ENCODE measurements at regions not wholly inside any gene's neighbourhood (a gene's known extent, or its start where the extent isn't known, plus 50 kb on each side); places are given as distances from the start of the nearest gene placed in this dataset.
A peak's percentile ranks its signal among the peaks of the same experiment; 100 is the strongest.

DNA sequence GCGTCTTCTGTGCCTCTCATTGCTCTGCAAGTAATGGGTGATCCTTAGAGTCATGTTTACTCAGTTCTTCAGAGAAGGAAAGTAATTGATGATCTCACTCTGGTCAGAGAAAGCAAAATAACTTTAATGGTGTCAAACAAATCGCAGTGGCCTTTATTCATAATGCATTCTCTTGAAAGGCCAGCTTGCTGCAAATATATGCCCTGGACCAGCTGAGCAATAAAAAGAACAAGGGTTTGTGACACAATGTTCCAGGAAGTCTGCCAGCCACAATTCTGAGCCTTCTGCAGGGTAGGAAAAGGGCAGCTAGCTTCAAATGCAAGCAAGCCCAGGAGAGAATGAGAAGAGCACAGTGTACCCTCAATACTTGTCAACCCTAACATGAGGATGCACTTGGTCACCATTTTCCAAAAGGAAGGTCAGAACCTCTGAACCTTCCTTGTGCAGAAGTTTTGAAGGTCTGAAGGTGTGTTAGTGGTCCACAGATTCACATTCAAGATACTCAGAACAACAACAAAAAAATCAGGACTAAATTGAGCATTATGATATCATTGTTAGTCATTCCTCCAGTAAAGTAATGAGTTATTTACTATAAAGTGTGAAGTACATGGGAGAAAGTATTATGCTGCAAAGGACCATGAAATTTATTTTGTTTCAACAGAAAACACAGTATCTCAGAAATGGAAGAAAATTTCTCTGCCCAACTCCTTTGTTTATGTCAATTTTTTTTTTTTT, 355.6 kb downstream of the PAX3 start:
- H3K27ac Mint-ChIP-seq = no peak overlapping the region
- H3K9me3 Mint-ChIP-seq = no peaks in the 10 kb centered on the region
- H3K36me3 Mint-ChIP-seq = no peaks in the 10 kb centered on the region
- no peaks in the 10 kb centered on the region for H3K4me1 Mint-ChIP-seq
- H3K27me3 Mint-ChIP-seq = peaks cover 2% of the 10 kb centered on the region
- H3K4me3 Mint-ChIP-seq = no peak overlapping the region

DNA sequence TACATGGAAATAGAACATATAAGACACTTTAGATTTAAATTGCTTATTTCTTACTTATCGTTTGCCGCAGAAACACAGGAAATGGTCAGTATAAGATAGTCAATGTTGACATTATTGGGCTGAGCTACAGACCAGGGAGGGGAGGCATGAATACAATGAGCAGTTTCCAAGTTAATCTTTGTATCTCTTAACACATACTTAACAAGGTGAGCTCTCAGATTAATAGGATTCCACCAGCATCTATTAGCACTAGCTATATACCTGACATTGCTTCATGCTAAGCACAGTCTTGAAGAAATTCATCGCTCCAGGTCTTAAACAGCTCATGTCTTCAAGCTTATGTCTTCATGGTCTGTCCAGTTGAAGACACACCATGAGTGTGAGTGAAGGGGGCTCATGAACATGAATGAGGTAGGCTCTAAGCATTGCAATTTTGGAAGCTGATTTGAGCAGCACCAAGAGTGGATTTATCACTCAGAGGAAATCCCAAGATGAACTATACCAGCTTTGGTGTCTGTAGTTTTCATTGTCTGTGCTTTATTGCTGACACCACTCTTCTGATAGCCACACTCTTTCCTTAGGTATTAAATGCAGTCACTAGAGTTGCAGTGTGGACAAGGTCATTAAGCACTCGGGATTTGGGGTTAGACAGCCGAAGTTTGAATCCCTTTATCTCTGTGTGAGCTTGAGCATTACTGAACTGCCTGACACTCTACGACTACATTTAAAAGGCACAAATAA, 359.3 kb upstream of the EPHA4 start:
- Mint-ChIP-seq H3K27ac (no peak overlapping the region), H3K27me3 (no peaks in the 10 kb centered on the region), H3K9me3 (peaks cover 0 to 8% (median 3%) of the 10 kb centered on the region in 3 donors), H3K4me1 (no peaks in the 10 kb centered on the region), H3K36me3 (no peaks in the 10 kb centered on the region), H3K4me3 (no peak overlapping the region)

DNA sequence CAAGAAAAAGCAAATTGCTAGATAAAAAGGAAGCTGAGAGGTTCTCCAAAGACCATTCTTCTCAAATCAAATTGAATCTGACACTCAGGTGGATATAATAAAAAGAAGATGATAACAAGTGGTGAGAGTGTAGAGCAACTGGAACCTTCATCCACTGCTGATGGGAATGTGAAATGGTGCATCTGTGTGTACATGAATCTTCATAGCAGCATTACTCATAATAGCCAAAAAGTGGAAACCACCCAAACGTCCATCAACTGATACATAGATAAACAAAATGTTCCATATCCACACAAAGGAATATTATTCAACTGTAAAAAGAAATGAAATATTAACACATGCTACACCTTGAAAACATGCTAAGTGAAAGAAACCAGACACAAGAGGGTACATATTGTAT, 357.2 kb upstream of the EPHA4 start:
- Mint-ChIP-seq H3K36me3 (no peaks in the 10 kb centered on the region), H3K4me1 (no peaks in the 10 kb centered on the region), H3K27me3 (no peaks in the 10 kb centered on the region), H3K4me3 (no peak overlapping the region), H3K9me3 (peaks cover 0 to 5% (median 0%) of the 10 kb centered on the region in 3 donors), H3K27ac (no peak overlapping the region)

GRCh38 chr2:221926327-221926726, 354.2 kb upstream of the EPHA4 start:
- no peaks in the 10 kb centered on the region for H3K9me3 Mint-ChIP-seq
- H3K36me3 Mint-ChIP-seq = no peaks in the 10 kb centered on the region
- H3K4me1 Mint-ChIP-seq = no peaks in the 10 kb centered on the region
- no peaks in the 10 kb centered on the region for H3K27me3 Mint-ChIP-seq
- H3K4me3 Mint-ChIP-seq = no peak overlapping the region
- peak overlapping the region in 1 of 3 donors; percentile 73 for H3K27ac Mint-ChIP-seq

GRCh38 chr2:221924576-221924975, 352.5 kb upstream of the EPHA4 start:
- Mint-ChIP-seq H3K9me3 (no peaks in the 10 kb centered on the region), H3K27ac (no peak overlapping the region), H3K27me3 (no peaks in the 10 kb centered on the region), H3K4me1 (no peaks in the 10 kb centered on the region), H3K4me3 (no peak overlapping the region), H3K36me3 (no peaks in the 10 kb centered on the region)

DNA sequence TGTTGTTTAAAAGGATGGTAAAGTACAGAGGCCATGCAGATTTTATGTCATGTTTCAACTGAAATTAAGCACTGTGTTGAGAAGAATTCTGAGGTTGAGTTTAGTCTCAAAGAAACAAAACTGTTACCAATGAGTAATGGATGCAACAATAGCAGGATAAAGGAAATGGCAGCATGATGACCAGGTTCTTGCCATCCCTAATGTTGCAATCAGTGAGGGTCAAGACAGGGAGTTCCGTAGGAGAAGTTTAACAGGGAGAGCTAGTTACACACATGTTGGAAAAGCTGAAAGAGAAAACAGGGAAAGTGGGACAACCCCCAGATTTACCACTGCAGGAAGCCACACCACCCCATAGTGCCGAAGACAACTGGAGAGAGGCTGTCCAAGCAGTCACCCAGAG, 343.8 kb upstream of the EPHA4 start:
- Mint-ChIP-seq H3K27ac (no peak overlapping the region), H3K9me3 (peaks cover 0 to 3% (median 0%) of the 10 kb centered on the region in 3 donors), H3K27me3 (no peaks in the 10 kb centered on the region), H3K36me3 (no peaks in the 10 kb centered on the region), H3K4me1 (no peaks in the 10 kb centered on the region), H3K4me3 (no peak overlapping the region)

DNA sequence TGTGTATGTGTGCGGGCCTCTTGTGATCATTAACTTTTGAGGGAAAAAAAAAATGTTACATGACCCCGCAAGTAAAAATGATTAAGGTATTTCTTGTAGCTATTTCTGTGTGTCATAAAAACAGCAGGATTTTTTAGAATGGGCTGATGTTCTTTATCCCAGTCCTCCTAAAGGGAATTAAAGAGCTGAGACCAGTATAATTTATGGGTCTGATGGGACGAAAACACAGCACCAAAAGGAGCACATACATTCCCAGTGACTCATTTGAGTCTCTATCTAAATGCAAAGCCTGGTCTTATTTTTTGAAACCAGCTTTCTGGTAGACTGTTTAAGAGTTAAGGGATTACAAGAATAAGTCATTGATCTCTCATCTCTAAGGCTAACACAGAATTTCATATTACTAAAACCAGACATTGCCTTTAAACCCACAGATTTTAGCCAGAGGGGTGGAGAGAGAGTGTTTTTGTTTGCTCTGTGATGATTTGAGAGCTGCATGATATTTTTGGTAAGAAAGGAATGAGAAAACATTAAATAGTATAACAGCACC, 342.3 kb upstream of the EPHA4 start:
- H3K9me3 Mint-ChIP-seq = peaks cover 0 to 3% (median 0%) of the 10 kb centered on the region in 3 donors
- no peaks in the 10 kb centered on the region for H3K27me3 Mint-ChIP-seq
- H3K4me1 Mint-ChIP-seq = no peaks in the 10 kb centered on the region
- no peak overlapping the region for H3K4me3 Mint-ChIP-seq
- peak overlapping the region in 1 of 3 donors; percentile 53 for H3K27ac Mint-ChIP-seq
- no peaks in the 10 kb centered on the region for H3K36me3 Mint-ChIP-seq

DNA sequence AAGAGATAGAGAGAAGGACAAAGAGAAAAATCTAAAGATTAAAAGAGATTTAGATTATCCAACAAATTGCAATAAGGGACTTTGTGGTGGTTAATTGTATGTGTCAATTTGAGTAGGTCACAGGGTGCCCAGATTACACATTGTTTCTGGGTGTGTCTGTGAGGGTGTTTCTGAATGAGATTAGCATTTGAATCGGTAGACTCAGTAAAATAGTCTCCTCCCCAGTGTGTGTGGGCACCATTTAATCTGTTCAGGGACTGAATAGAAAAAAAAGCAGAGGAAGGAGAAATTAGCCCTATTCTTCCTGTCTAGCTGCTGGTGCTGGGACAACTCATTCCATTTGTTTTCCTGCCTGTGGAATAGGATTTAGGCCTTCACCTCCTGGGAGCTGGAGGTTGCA, 339.8 kb upstream of the EPHA4 start:
- Mint-ChIP-seq H3K27me3 (no peaks in the 10 kb centered on the region), H3K9me3 (peaks cover 0 to 3% (median 0%) of the 10 kb centered on the region in 3 donors), H3K4me3 (no peak overlapping the region), H3K36me3 (no peaks in the 10 kb centered on the region), H3K4me1 (no peaks in the 10 kb centered on the region), H3K27ac (no peak overlapping the region)

GRCh38 chr2:221911321-221911720, 339.2 kb upstream of the EPHA4 start:
- H3K9me3 Mint-ChIP-seq = peaks cover 0 to 3% (median 0%) of the 10 kb centered on the region in 3 donors
- H3K27me3 Mint-ChIP-seq = no peaks in the 10 kb centered on the region
- H3K27ac Mint-ChIP-seq = no peak overlapping the region

GRCh38 chr2:221908518-221908917, 336.4 kb upstream of the EPHA4 start:
- Mint-ChIP-seq H3K27me3 (no peaks in the 10 kb centered on the region), H3K27ac (no peak overlapping the region)

More at GRCh38 chr2:221911321-221911720, 339.2 kb upstream of the EPHA4 start:
- H3K36me3 Mint-ChIP-seq = no peaks in the 10 kb centered on the region
- no peak overlapping the region for H3K4me3 Mint-ChIP-seq
- H3K4me1 Mint-ChIP-seq = no peaks in the 10 kb centered on the region

DNA sequence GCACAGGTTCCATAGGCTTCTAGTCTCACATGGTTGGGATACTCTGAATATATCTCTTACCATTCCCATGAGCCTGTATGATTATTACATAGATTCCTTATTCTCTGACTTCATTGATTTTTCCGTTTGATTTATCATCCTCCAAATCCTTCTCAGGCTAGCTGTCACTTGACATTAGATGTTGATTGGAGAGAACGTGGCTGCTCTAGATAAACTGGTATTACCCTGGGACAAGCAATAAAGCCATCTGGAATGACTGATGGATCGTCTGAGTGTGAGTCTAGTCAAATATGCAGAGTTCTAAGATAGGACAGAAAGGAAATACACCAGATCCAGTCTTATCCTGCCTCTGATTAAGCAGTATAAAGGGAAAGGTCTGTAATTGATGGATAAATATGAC, 325.6 kb upstream of the EPHA4 start:
- Mint-ChIP-seq H3K4me1 (no peaks in the 10 kb centered on the region), H3K27me3 (no peaks in the 10 kb centered on the region), H3K36me3 (peaks cover 1% of the 10 kb centered on the region), H3K4me3 (no peak overlapping the region), H3K9me3 (peaks cover 0 to 4% (median 2%) of the 10 kb centered on the region in 3 donors), H3K27ac (no peak overlapping the region)

More at GRCh38 chr2:221908518-221908917, 336.4 kb upstream of the EPHA4 start:
- no peaks in the 10 kb centered on the region for H3K4me1 Mint-ChIP-seq
- H3K4me3 Mint-ChIP-seq = no peak overlapping the region
- no peaks in the 10 kb centered on the region for H3K36me3 Mint-ChIP-seq
- H3K9me3 Mint-ChIP-seq = peaks cover 0 to 2% (median 0%) of the 10 kb centered on the region in 3 donors

- Mint-ChIP-seq H3K9me3 (peaks cover 0 to 4% (median 2%) of the 10 kb centered on the region in 3 donors), H3K4me1 (no peaks in the 10 kb centered on the region), H3K27ac (no peak overlapping the region), H3K27me3 (no peaks in the 10 kb centered on the region), H3K4me3 (no peak overlapping the region), H3K36me3 (peaks cover 1% of the 10 kb centered on the region)
Measured at GRCh38 chr2:221896505-221897151, 324.5 kb upstream of the EPHA4 start.

- H3K27ac Mint-ChIP-seq = no peak overlapping the region
Measured at GRCh38 chr2:221895366-221896121, 323.4 kb upstream of the EPHA4 start.

DNA sequence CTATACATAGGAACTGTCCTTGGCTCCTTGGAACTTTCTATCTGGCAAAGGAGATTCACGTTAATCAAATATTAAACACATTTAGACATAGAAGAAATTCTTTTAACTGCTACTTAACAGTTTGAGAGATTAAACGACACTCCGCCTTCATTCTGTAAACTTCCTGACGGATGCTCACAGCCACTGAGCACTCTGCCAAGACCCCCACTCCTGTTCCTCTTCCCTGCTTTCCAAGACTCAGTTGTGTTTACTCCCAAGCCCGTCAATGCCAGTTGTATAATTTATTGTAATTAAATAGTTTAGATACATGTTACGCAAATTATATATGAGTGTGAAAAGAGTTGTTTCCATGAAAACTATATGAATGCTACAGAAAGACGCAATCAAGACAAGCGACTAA, 321.4 kb upstream of the EPHA4 start:
- Mint-ChIP-seq H3K4me3 (no peak overlapping the region), H3K9me3 (peaks cover 0 to 4% (median 2%) of the 10 kb centered on the region in 3 donors), H3K27ac (peak overlapping the region in 1 of 3 donors; percentile 57), H3K4me1 (no peaks in the 10 kb centered on the region), H3K27me3 (no peaks in the 10 kb centered on the region), H3K36me3 (no peaks in the 10 kb centered on the region)

More at GRCh38 chr2:221895366-221896121, 323.4 kb upstream of the EPHA4 start:
- H3K4me1 Mint-ChIP-seq = no peaks in the 10 kb centered on the region
- H3K27me3 Mint-ChIP-seq = no peaks in the 10 kb centered on the region
- H3K9me3 Mint-ChIP-seq = peaks cover 0 to 4% (median 2%) of the 10 kb centered on the region in 3 donors
- H3K4me3 Mint-ChIP-seq = no peak overlapping the region
- no peaks in the 10 kb centered on the region for H3K36me3 Mint-ChIP-seq

Data from IgD-negative memory B cell (primary cell).